Neural progenitor cell (in vitro differentiated cells): ENCODE measurements at regions not wholly inside any gene's neighbourhood (a gene's known extent, or its start where the extent isn't known, plus 50 kb on each side); places are given as distances from the start of the nearest gene placed in this dataset.

Experiments used
- EZH2 ChIP-seq: fragments of 200-600 bp; sonication (generic); IDR thresholded peaks from 2 replicates; pipeline ENCODE4 v1.6.1; 2017; ENCODE audit warnings: antibody characterized with exemption, mild to moderate bottlenecking, moderate library complexity
- TF ChIP-seq, protein P1 (sequence below): fragments of 200-600 bp; sonication (generic); IDR thresholded peaks from 2 replicates; pipeline ENCODE4 v1.5.1; 2017; ENCODE audit warnings: antibody characterized with exemption, mild to moderate bottlenecking

DNA sequence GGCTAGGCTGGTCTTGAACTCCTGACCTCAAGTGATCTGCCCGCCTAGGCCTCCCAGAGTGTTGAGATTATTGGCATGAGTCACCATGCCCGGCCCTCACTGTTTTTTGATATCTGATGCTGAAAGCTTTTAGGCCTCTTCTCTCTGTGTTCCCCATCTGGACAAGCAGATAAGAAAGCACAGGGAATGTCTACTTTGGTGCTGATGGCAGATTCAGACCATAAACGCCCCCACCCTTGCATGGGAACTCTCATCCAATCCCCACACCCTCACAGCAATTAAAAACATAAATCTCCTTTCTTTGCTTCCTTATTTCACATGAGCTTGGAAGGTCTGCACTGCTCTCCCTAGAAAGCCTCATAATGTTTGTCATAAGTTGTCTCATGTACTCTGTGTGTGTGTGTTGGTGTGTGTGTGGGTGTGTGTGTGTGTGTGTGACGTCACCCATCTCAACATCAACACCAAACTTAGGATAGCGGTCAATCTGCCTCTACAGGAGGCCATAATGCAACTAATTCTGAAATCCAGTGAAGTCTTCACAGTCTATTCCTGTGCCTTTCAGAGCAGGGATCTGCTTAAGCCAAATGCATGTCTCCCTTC lies 335.6 kb upstream of the USP9Y start:
- TF ChIP-seq, protein P1, sequence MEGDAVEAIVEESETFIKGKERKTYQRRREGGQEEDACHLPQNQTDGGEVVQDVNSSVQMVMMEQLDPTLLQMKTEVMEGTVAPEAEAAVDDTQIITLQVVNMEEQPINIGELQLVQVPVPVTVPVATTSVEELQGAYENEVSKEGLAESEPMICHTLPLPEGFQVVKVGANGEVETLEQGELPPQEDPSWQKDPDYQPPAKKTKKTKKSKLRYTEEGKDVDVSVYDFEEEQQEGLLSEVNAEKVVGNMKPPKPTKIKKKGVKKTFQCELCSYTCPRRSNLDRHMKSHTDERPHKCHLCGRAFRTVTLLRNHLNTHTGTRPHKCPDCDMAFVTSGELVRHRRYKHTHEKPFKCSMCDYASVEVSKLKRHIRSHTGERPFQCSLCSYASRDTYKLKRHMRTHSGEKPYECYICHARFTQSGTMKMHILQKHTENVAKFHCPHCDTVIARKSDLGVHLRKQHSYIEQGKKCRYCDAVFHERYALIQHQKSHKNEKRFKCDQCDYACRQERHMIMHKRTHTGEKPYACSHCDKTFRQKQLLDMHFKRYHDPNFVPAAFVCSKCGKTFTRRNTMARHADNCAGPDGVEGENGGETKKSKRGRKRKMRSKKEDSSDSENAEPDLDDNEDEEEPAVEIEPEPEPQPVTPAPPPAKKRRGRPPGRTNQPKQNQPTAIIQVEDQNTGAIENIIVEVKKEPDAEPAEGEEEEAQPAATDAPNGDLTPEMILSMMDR: no peak
- TF ChIP-seq EZH2: no peak
